Left ventricle myocardium superior (tissue), 1 donor: ENCODE measurements at regions not wholly inside any gene's neighbourhood (a gene's known extent, or its start where the extent isn't known, plus 50 kb on each side); places are given as distances from the start of the nearest gene placed in this dataset.
"Not testable (repeated sequence)": the region's sequence is repeated elsewhere in the genome, so short reads cannot be mapped to it uniquely, and the experiment has no call there.

Experiments used
- ATAC-seq: fragments of 200-7000 bp; cut with Tn5 transposase; one replicate; pipeline ENCODE4 v1.9.1; 2020; ENCODE audit warnings: mild to moderate bottlenecking, moderate library complexity
- DNase-seq: peaks from one replicate; pipeline ENCODE4 v3.0.0-alpha.2; 2020
- intact Hi-C: fragments of 100-400 bp; cut with micrococcal nuclease; formaldehyde crosslinking; loops from one replicate; pipeline ENCODE4 v1.11.0; 2022
- donor health status: DM: no; HTN: yes; CAD: no; lungs with severe emphysema.

DNA sequence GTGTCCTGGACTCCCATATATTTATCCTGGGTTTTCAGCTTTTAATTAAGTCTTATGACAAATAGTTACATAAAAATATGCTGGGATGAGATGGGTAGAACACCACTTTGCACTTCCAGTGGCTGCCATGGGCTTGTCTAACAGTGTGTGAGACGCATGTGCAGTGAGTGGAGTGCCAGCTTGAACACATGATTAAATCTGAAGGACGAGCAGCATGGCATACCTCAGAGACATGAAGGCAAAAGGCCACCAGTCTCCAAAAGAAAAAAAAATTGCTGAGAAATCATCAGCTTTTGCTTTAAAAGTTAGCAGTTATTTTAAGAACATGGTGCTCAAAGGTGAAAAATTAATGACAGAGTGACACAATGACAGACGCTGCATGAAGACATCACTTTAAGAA is 139.0 kb upstream of the ADCY1 start:
- DNase-seq = no peak
- intact Hi-C loops = no loop called here
- no peak for ATAC-seq

DNA sequence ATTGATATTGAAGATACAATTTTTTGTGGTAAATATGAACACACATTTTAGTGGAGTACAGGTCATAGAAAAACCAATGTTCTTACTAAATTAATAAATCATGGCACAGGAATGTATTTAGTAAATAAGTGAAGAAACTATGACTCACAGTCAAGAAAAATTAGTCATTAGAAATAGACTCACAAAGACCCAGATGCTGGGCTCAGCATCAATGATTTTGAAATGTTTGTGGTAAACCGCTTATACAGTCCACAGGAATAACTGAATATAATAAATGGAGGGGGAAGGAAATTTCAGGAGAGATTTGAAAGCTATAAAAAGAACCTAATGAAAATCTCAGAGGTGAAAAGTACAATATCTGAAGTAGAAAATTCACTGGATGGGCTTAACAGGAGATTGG is 138.3 kb upstream of the ADCY1 start:
- intact Hi-C loops = no loop called here
- ATAC-seq = no peak
- DNase-seq = no peak

DNA sequence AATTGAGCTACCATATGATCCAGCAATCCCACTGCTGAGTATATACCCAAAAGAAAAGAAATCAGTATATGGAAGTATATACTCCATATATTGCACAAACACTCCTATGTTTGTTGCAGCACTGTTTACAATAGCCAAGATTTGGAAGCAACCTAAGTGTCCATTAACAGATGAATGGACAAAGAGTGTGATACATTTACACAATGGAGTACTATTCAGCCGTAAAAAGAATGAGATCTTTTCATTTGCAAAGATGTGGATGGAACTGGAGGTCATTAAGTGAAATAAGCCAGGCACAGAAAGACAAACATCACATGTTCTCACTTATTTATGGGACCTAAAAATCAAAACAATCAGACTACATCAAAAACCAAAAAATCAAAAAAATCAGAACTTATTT is 133.4 kb upstream of the ADCY1 start:
- DNase-seq, ATAC-seq, intact Hi-C loops: not testable (repeated sequence)

- DNase-seq = no peak
- no peak for ATAC-seq
- intact Hi-C loops = no loop called here
These were observed 130.9 kb upstream of the ADCY1 start for GRCh38 chr7:45443263-45443662.

DNA sequence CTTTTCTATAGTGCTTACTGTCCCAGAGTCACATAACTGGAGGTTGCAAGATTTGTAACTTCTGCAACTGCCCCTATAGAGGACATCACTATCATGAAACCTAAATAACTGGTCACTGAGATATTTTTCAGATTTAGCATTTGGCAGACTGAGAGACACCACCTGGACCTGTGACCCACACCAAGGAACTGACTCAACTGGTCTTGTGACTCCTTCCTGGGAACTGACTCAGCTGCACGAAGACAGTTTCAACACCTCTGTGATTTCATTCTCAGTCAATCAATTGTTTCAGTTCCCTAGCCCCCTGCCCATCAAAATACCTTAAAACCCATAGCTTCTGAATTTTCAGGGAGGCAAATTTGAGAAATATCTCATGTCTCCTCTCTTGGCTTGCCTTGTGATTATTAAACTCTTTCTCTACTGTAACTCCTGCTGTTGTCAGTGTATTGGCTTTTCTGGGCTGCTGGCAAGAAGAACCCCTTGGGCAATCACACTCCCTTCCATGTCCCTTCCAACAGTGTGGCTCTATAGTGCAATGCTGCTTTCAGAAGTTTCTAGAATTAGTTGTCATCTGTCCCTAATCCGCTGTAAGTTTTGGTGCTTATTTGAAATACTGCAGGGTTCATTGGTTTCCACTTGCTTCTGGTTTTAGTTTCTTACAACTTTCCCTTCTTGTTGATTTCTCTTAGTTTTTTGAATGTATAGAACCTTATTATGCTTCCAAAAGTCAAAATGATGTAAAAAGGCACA is 127.8 kb upstream of the ADCY1 start:
- no peak for DNase-seq
- intact Hi-C loops = no loop called here
- no peak for ATAC-seq

DNA sequence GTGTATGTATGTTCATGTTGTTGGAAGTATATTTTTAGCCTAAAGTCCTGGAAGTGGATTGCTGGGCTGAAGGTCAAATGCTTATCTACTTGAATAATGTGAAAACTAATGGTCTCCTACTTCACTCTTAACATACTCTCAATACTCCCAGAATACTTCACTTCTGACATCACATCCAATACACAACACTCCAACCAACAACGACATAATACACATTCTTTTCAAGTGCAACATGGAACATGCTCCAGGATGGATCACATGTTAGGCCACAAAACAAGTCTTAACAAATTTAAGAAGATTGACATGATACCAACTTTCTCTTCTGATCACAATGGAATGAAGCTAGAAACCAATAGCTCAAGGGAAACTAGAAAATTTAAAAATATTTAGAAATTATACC is 126.9 kb upstream of the ADCY1 start:
- intact Hi-C loops = no loop called here
- ATAC-seq = no peak

DNA sequence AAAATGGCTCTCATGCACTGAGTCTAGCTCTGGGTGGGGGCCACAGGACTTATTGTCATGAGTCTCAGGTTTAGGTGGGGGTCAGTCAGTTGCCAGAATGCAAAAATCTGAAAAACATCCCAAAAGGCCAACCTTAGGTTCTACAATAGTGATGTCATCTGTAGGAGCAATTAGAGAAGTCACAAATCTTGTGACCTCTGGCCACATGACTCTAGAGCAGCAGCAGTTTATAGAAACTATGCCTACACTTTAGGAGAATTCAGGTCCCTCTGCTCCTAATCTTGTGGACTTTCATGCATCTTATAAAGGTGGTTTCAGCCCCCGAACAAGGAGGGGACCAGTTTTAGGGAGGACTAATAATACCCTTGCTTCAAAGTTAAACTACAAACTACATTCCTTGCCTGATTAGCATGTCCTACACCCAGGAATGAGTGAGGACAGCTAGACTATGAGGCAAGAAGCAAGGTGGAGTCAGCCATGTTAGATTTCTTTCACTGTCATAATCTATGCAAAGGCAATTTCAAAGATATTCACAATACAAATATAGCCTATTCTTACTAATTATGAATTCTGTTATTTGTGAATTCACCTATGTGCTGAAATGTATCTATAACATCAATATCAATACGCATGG is 123.5 kb upstream of the ADCY1 start:
- DNase-seq (no peak), ATAC-seq (no peak)
- intact Hi-C loops = no loop called here

More for the DNA sequence above, 126.9 kb upstream of the ADCY1 start:
- no peak for DNase-seq

DNA sequence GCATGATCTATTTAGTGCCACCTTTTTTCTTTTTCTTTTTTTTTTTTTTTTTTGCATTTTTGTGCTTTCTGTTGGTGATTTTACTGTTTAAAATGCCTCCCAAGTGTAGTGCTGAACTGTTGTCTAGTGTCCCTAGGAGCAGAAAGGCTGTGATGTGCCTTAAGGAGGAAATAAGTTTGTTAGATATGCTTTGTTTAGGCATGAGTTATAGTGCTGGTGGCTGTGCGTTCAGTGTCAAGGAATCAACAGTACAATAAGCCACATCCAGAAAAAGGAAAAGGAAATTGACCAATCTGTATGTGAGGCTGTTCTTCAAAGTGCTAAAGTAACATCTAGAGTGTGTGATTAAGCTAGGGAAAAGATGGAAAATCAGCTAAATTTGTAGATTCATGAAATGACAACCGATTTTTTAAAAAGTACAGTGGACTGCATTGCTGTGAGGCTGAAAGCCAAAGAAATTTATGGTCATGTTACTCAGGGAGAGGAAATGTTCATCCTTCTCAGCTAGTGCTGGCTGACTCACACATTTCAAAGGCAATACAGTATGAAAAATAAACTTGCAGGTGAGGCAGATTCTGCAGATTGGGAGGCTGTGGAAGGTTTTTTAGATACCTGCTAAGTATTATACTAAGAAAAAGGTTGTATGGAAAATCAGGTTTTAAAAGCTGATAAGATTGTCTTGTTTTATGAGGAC is 122.7 kb upstream of the ADCY1 start:
- ATAC-seq (no peak), DNase-seq (no peak)
- intact Hi-C loops = no loop called here

- ATAC-seq (no peak), DNase-seq (no peak)
- intact Hi-C loops = no loop called here
These were observed 119.4 kb upstream of the ADCY1 start for GRCh38 chr7:45454771-45455170.

GRCh38 chr7:45455662-45456061 is 118.5 kb upstream of the ADCY1 start:
- DNase-seq (peak; percentile 12), ATAC-seq (no peak)
- intact Hi-C loops = no loop called here

- ATAC-seq = no peak
- intact Hi-C loops = no loop called here
- DNase-seq = peak; percentile 10
These were observed 118.1 kb upstream of the ADCY1 start for GRCh38 chr7:45456105-45456504.

GRCh38 chr7:45456747-45457524 is 117.2 kb upstream of the ADCY1 start:
- ATAC-seq (no peak), DNase-seq (no peak)
- intact Hi-C loops = no loop called here

GRCh38 chr7:45457591-45457990 is 116.6 kb upstream of the ADCY1 start:
- intact Hi-C loops = no loop called here
- peak; percentile 7 for DNase-seq

GRCh38 chr7:45459476-45459875 is 114.7 kb upstream of the ADCY1 start:
- intact Hi-C loops = no loop called here
- DNase-seq = no peak
- no peak for ATAC-seq

More at GRCh38 chr7:45457591-45457990, 116.6 kb upstream of the ADCY1 start:
- ATAC-seq = no peak

DNA sequence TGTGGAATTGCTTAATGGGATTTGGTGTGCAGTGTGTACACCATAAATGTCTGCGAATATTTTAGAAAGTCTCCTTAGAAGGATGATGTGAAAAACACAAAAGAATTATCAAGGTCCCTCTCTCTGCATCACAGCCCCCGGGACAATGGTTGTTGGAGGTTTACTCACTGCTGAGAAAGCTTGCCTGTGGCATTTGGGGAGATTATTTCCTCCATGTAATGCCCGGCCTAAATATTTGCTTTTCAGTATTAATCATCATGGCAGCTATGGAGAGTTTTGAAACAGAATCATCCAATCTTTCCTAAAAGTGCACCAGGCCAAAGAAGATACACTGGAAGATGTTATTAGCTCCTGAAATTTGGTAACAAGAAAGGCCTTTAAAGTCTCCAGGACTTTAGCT is 113.8 kb upstream of the ADCY1 start:
- DNase-seq (no peak), ATAC-seq (no peak)
- intact Hi-C loops = no loop called here

- intact Hi-C loops = no loop called here
These were observed 113.1 kb upstream of the ADCY1 start for GRCh38 chr7:45461026-45461425.

DNA sequence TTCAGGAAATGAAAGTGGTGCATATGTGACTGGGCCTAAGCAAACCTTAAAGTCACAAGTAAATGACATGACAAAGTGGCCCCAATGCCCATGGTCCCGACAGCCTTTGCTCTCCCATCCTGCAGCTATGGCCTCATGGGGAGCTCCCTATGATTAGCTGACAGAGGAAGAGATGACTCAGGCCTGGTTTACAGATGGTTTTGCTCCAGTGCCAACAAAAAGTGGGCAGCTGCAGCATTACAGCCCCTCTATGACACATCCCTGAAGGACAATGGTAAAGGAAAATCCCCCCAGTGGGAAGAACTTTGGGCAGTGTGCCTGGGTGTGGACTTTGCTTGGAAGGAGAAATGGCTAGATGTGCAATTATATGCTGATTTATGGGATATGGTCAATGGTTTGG is 105.1 kb upstream of the ADCY1 start:
- intact Hi-C loops = no loop called here
- ATAC-seq (no peak), DNase-seq (peak; percentile 8)

More at GRCh38 chr7:45461026-45461425, 113.1 kb upstream of the ADCY1 start:
- ATAC-seq (no peak), DNase-seq (no peak)

- ATAC-seq (peak; percentile 58), DNase-seq (peak; percentile 12)
- intact Hi-C loops = no loop called here
These were observed 104.1 kb upstream of the ADCY1 start for GRCh38 chr7:45470031-45470430.

DNA sequence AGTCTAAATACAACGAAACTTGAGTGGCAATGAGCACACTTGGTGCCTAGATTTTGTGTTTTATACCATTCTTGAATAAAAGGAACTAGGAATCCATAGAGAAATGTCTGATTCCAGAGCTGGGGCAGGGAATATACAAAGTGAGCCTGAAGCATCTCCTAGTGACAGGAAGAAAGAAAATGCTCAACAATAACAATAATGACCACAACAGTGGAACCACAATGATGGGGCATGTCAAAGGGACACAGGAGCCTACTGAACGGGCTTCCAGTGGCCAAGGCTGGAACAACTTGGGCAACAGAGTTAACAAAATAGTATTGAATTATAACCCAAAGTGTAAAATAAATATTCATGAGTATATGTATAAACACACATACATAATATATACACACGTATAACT is 94.4 kb upstream of the ADCY1 start:
- DNase-seq (no peak), ATAC-seq (no peak)
- intact Hi-C loops = no loop called here

GRCh38 chr7:45482451-45482850 is 91.7 kb upstream of the ADCY1 start:
- no peak for DNase-seq
- intact Hi-C loops = no loop called here
- no peak for ATAC-seq
